DMS114 treated with DMSO at 0.1 percent for 48 hours (cell line): ENCODE measurements at regions not wholly inside any gene's neighbourhood (a gene's known extent, or its start where the extent isn't known, plus 50 kb on each side); places are given as distances from the start of the nearest gene placed in this dataset.
"Not testable (repeated sequence)": the region's sequence is repeated elsewhere in the genome, so short reads cannot be mapped to it uniquely, and the experiment has no call there.

ENCODE experiments used
- DNase-seq: peaks from one replicate; lab custom pipeline; 2025; ENCODE audit not compliant: unreplicated experiment; lab: John Stamatoyannopoulos, UW

GRCh38 chr5:123701511-123702200 is 189.7 kb downstream of the CSNK1G3 start:
- no peak for DNase-seq

- no peak for DNase-seq
Measured at GRCh38 chr5:123700624-123701287, 188.8 kb downstream of the CSNK1G3 start.

GRCh38 chr5:123699571-123699970 is 187.6 kb downstream of the CSNK1G3 start:
- DNase-seq, result no peak

- not testable (repeated sequence) for DNase-seq
Measured at GRCh38 chr5:123698937-123699336, 187.0 kb downstream of the CSNK1G3 start.

GRCh38 chr5:123696921-123697341 is 185.0 kb downstream of the CSNK1G3 start:
- DNase-seq, result no peak

- no peak for DNase-seq
Measured at GRCh38 chr5:123690821-123691220, 178.8 kb downstream of the CSNK1G3 start.

- DNase-seq, result no peak
Measured at GRCh38 chr5:123681061-123681460, 169.1 kb downstream of the CSNK1G3 start.

GRCh38 chr5:123673107-123673506 is 161.1 kb downstream of the CSNK1G3 start:
- DNase-seq, result no peak

- no peak for DNase-seq
Measured at GRCh38 chr5:123671711-123672456, 159.9 kb downstream of the CSNK1G3 start.

- peak; percentile 58 for DNase-seq
Measured at GRCh38 chr5:123671042-123671441, 159.1 kb downstream of the CSNK1G3 start.
